ENCODE measurements at regions not wholly inside any gene's neighbourhood (a gene's known extent, or its start where the extent isn't known, plus 50 kb on each side); places are given as distances from the start of the nearest gene placed in this dataset.
"Not testable (repeated sequence)": the region's sequence is repeated elsewhere in the genome, so short reads cannot be mapped to it uniquely, and the experiment has no call there.

- WGBS, 2 donors, result 94 to 96% methylated on average over 7 to 11 of the region's 19 CpGs
- H3K36me3 ChIP-seq, result no peaks in the 10 kb centered on the region
- no peaks in the 10 kb centered on the region for H3K27me3 ChIP-seq
- no peaks in the 10 kb centered on the region for H3K9me3 ChIP-seq
- intact Hi-C loops (cut with DNase I), result no loop called here
- no peak for DNase-seq
- H3K4me1 ChIP-seq, result peaks cover 4 to 10% of the 10 kb centered on the region in 2 donors
- TF ChIP-seq CTCF (IDR thresholded peaks at IDR 0.05), result no peak
- TF ChIP-seq POLR2A (IDR thresholded peaks at IDR 0.05), result no peak
- no peak overlapping the region for H3K27ac ChIP-seq
- no peak overlapping the region for H3K4me3 ChIP-seq (replicated peaks in 1 of 3)
These were observed 2321.8 kb upstream of the PCDH20 start for GRCh38 chr13:63737418-63737817.

GRCh38 chr13:63731896-63732295 is 2316.2 kb upstream of the PCDH20 start:
- no peaks in the 10 kb centered on the region for H3K9me3 ChIP-seq
- no peaks in the 10 kb centered on the region for H3K36me3 ChIP-seq
- peak in 1 of 2 donors; percentile 29 for DNase-seq
- WGBS, 2 donors, result 49 to 57% methylated on average over 3 of the region's 3 CpGs
- TF ChIP-seq POLR2A (IDR thresholded peaks at IDR 0.05), result no peak
- no peak for TF ChIP-seq CTCF (IDR thresholded peaks at IDR 0.05)
- H3K27me3 ChIP-seq, result no peaks in the 10 kb centered on the region
- H3K27ac ChIP-seq, result peak overlapping the region; percentile 15 to 67 (median 26)
- intact Hi-C loops (cut with DNase I), result no loop called here
- no peak overlapping the region for H3K4me3 ChIP-seq (replicated peaks in 1 of 3)
- peaks cover 21 to 24% of the 10 kb centered on the region in 2 donors for H3K4me1 ChIP-seq

- WGBS, 2 donors, result 49 to 95% methylated on average over 2 of the region's 2 CpGs
- intact Hi-C loops (cut with DNase I); H3K27me3 ChIP-seq; DNase-seq; H3K9me3 ChIP-seq; H3K4me1 ChIP-seq; H3K4me3 ChIP-seq (replicated peaks in 1 of 3); H3K27ac ChIP-seq; H3K36me3 ChIP-seq: not testable (repeated sequence)
These were observed 2296.5 kb upstream of the PCDH20 start for GRCh38 chr13:63712159-63712558.

- intact Hi-C loops (cut with DNase I), result no loop called here
- Histone ChIP-seq H3K9me3 (no peaks in the 10 kb centered on the region), H3K36me3 (no peaks in the 10 kb centered on the region), H3K27me3 (no peaks in the 10 kb centered on the region), H3K27ac (no peak overlapping the region), H3K4me1 (no peaks in the 10 kb centered on the region), H3K4me3 (replicated peaks in 1 of 3) (no peak overlapping the region)
- TF ChIP-seq CTCF (IDR thresholded peaks at IDR 0.05) (no peak), POLR2A (IDR thresholded peaks at IDR 0.05) (no peak)
- 52 to 71% methylated on average over 2 of the region's 2 CpGs for WGBS, 2 donors
- DNase-seq, result no peak
These were observed 2291.1 kb upstream of the PCDH20 start for GRCh38 chr13:63706751-63707150.

GRCh38 chr13:63704521-63704920 is 2288.9 kb upstream of the PCDH20 start:
- Histone ChIP-seq H3K4me3 (replicated peaks in 1 of 3) (no peak overlapping the region), H3K9me3 (no peaks in the 10 kb centered on the region), H3K36me3 (no peaks in the 10 kb centered on the region), H3K4me1 (no peaks in the 10 kb centered on the region), H3K27ac (no peak overlapping the region), H3K27me3 (no peaks in the 10 kb centered on the region)
- intact Hi-C loops (cut with DNase I), result no loop called here
- 79 to 83% methylated on average over 4 of the region's 4 CpGs for WGBS, 2 donors
- TF ChIP-seq CTCF (IDR thresholded peaks at IDR 0.05) (no peak), POLR2A (IDR thresholded peaks at IDR 0.05) (no peak)
- DNase-seq, result no peak

- TF ChIP-seq POLR2A (IDR thresholded peaks at IDR 0.05) (no peak), CTCF (IDR thresholded peaks at IDR 0.05) (no peak)
- intact Hi-C loops (cut with DNase I), result no loop called here
- Histone ChIP-seq H3K27ac (no peak overlapping the region), H3K9me3 (no peaks in the 10 kb centered on the region), H3K27me3 (no peaks in the 10 kb centered on the region), H3K4me3 (replicated peaks in 1 of 3) (no peak overlapping the region), H3K36me3 (no peaks in the 10 kb centered on the region), H3K4me1 (no peaks in the 10 kb centered on the region)
- DNase-seq, result no peak
- WGBS, 2 donors, result 83 to 86% methylated on average over 3 of the region's 3 CpGs
These were observed 2284.7 kb upstream of the PCDH20 start for GRCh38 chr13:63700350-63700749.
